ENCODE measurements at regions not wholly inside any gene's neighbourhood (a gene's known extent, or its start where the extent isn't known, plus 50 kb on each side); places are given as distances from the start of the nearest gene placed in this dataset.
A peak's percentile ranks its signal among the peaks of the same experiment; 100 is the strongest.
"Not testable (repeated sequence)": the region's sequence is repeated elsewhere in the genome, so short reads cannot be mapped to it uniquely, and the experiment has no call there.

GRCh38 chr9:39809401-39810226, 454.1 kb downstream of the SPATA31A1 start:
- 19% methylated on average over 10 of the region's 43 CpGs for WGBS (ENCODE audit: insufficient coverage)
- H3K36me3 Mint-ChIP-seq; H3K4me1 Mint-ChIP-seq; POLR2A ChIA-PET; H3K4me1 ChIP-seq (ENCODE audit: control insufficient read depth in 1 of 2, extremely low read depth in 1 of 2, insufficient read depth in 2 of 2, low read length in 2 of 2); H3K36me3 ChIP-seq (ENCODE audit: control insufficient read depth in 2 of 2, extremely low read depth in 1 of 2, insufficient read depth in 1 of 2, low read length in 1 of 2); H3K27me3 ChIP-seq (replicated peaks in 1 of 2; ENCODE audit: control insufficient read depth in 2 of 2, extremely low read depth in 1 of 2, insufficient read depth in 2 of 2, low read length in 1 of 2); CTCF ChIA-PET; H3K9me3 Mint-ChIP-seq; H3K9me3 ChIP-seq; H3K27me3 Mint-ChIP-seq: not testable (repeated sequence)
- peak overlapping the region; percentile 97 to 98 for H3K27ac Mint-ChIP-seq
- Histone ChIP-seq H3K4me3 (ENCODE audit: control insufficient read depth in 1 of 2, extremely low read depth in 1 of 2, low read length in 1 of 2) (peak overlapping the region; percentile 55 to 72), H3K27ac (ENCODE audit: low read length) (peak overlapping the region; percentile 32)
- peak overlapping the region; percentile 83 to 98 (median 97) for H3K4me3 Mint-ChIP-seq
- DNase-seq: peak in 34 of 35 experiments; percentile 2 to 87 (median 60)
- ATAC-seq (replicated peaks in 1 of 4): peak in 3 of 4 experiments; percentile 69 to 88 (median 73)

GRCh38 chr9:39810401-39810800, 454.9 kb downstream of the SPATA31A1 start:
- H3K4me3 ChIP-seq (ENCODE audit: control insufficient read depth in 1 of 2, extremely low read depth in 1 of 2, low read length in 1 of 2); H3K36me3 Mint-ChIP-seq; H3K4me1 Mint-ChIP-seq; H3K9me3 Mint-ChIP-seq; ATAC-seq (replicated peaks in 1 of 4); H3K27ac ChIP-seq (ENCODE audit: low read length); H3K27me3 Mint-ChIP-seq; H3K36me3 ChIP-seq (ENCODE audit: control insufficient read depth in 2 of 2, extremely low read depth in 1 of 2, insufficient read depth in 1 of 2, low read length in 1 of 2); POLR2A ChIA-PET; H3K4me1 ChIP-seq (ENCODE audit: control insufficient read depth in 1 of 2, extremely low read depth in 1 of 2, insufficient read depth in 2 of 2, low read length in 2 of 2); DNase-seq; H3K9me3 ChIP-seq; H3K27ac Mint-ChIP-seq; H3K27me3 ChIP-seq (replicated peaks in 1 of 2; ENCODE audit: control insufficient read depth in 2 of 2, extremely low read depth in 1 of 2, insufficient read depth in 2 of 2, low read length in 1 of 2); CTCF ChIA-PET: not testable (repeated sequence)
- H3K4me3 Mint-ChIP-seq: peak overlapping the region in 1 of 3 donors; percentile 97
- WGBS (ENCODE audit: insufficient coverage): no CpG with 5 or more reads among the region's 3 CpGs

GRCh38 chr9:39811615-39812014, 456.1 kb downstream of the SPATA31A1 start:
- H3K4me1 Mint-ChIP-seq; POLR2A ChIA-PET; H3K9me3 ChIP-seq; CTCF ChIA-PET; H3K27me3 ChIP-seq (replicated peaks in 1 of 2; ENCODE audit: control insufficient read depth in 2 of 2, extremely low read depth in 1 of 2, insufficient read depth in 2 of 2, low read length in 1 of 2); H3K4me3 ChIP-seq (ENCODE audit: control insufficient read depth in 1 of 2, extremely low read depth in 1 of 2, low read length in 1 of 2); H3K36me3 ChIP-seq (ENCODE audit: control insufficient read depth in 2 of 2, extremely low read depth in 1 of 2, insufficient read depth in 1 of 2, low read length in 1 of 2); H3K27ac Mint-ChIP-seq; H3K4me1 ChIP-seq (ENCODE audit: control insufficient read depth in 1 of 2, extremely low read depth in 1 of 2, insufficient read depth in 2 of 2, low read length in 2 of 2); H3K9me3 Mint-ChIP-seq; H3K36me3 Mint-ChIP-seq; H3K27me3 Mint-ChIP-seq; H3K4me3 Mint-ChIP-seq; H3K27ac ChIP-seq (ENCODE audit: low read length); ATAC-seq (replicated peaks in 1 of 4); DNase-seq: not testable (repeated sequence)
- WGBS (ENCODE audit: insufficient coverage): no CpG with 5 or more reads among the region's 3 CpGs

- 57% methylated on average over 1 of the region's 4 CpGs for WGBS (ENCODE audit: insufficient coverage)
- H3K4me3 ChIP-seq (ENCODE audit: control insufficient read depth in 1 of 2, extremely low read depth in 1 of 2, low read length in 1 of 2); CTCF ChIA-PET; H3K27me3 ChIP-seq (replicated peaks in 1 of 2; ENCODE audit: control insufficient read depth in 2 of 2, extremely low read depth in 1 of 2, insufficient read depth in 2 of 2, low read length in 1 of 2); H3K27ac Mint-ChIP-seq; ATAC-seq (replicated peaks in 1 of 4); H3K4me3 Mint-ChIP-seq; H3K36me3 ChIP-seq (ENCODE audit: control insufficient read depth in 2 of 2, extremely low read depth in 1 of 2, insufficient read depth in 1 of 2, low read length in 1 of 2); H3K9me3 Mint-ChIP-seq; H3K27me3 Mint-ChIP-seq; H3K9me3 ChIP-seq; H3K27ac ChIP-seq (ENCODE audit: low read length); H3K4me1 ChIP-seq (ENCODE audit: control insufficient read depth in 1 of 2, extremely low read depth in 1 of 2, insufficient read depth in 2 of 2, low read length in 2 of 2); DNase-seq; H3K4me1 Mint-ChIP-seq; POLR2A ChIA-PET: not testable (repeated sequence)
- peaks cover 15% of the 10 kb centered on the region for H3K36me3 Mint-ChIP-seq
Observed at GRCh38 chr9:39828457-39828856, 473.0 kb downstream of the SPATA31A1 start.
